GM21360 (cell line): ENCODE measurements at regions not wholly inside any gene's neighbourhood (a gene's known extent, or its start where the extent isn't known, plus 50 kb on each side); places are given as distances from the start of the nearest gene placed in this dataset.

Source experiments
- ATAC-seq: cut with Tn5 transposase; IDR thresholded peaks from one replicate; pipeline ENCODE4 v1.9.1; 2021; ENCODE audit warnings: mild to moderate bottlenecking, moderate library complexity; ENCODE audit not compliant: unreplicated experiment

DNA sequence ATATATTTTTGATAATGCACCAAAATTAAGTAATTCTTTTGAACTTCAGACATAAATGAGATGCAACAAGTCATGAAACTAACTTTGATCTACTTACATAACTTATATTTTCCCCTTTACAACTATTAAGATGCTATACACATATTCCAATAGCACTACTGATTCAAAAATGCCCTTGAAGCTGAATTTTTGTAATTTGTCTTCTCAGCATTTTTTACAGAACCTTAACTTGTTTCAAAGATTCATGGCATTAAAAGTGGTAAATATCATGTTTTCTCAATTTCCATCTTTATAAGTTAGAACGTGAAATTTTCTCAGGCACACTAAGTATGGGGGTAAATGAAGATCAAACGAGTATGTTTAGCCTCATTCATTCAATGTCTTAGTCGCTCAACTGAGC, 460.0 kb upstream of the FAM241A start:
- no peak for ATAC-seq

DNA sequence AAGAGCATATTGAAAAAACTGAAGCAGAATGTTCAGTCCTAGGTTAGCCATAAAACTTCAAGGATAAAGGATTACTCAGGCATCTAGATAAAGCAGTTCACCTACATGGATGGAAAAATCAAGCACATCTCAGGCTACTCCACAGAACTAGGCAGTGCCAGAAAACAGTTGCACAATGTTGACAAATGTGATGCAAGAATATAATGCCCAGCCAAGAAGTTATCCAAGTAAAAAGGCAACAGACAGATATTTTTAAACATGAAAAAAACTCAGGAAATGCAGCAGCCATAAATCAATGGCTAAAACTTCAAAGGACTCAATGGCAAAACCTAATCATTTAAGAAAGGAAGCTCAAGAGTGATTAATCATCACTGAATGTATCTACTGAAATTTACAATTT, 456.0 kb upstream of the FAM241A start:
- ATAC-seq, result no peak

DNA sequence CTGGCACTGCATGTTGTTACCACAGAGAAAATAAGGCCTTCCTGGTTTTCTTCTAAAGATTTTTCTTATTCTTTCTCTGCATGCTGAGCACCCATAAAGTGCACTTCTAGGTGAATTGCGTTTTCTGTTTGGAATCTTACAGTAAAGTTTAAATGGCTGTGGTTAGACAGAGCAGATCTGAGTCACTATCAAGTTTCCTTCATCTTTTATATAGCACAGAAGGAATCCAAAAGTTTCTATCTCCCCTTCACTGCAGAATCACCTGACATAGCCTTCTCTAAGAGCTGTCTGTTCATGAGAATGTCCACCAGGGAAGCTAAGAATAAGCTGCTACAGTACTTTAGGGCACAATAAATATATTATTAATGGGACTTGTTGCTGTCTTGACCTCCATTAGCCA, 455.5 kb upstream of the FAM241A start:
- no peak for ATAC-seq

DNA sequence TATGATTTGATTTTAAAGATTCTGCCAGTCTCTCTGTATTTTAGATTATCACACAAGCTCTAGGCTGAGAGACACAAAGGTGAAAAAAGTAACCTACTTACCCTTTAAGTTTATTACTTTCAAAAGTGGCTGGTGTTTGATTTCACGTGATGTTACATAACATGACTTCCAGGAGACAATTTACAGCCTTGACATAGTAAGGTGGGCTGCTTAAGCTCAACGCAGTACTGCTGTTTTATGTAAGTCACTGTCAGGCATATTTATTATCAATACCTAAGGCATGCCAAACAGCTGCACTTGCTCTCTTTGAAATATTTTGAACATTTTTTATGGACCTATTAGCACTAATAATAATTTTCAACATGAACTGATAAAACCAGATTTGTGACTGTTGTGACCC, 451.5 kb upstream of the FAM241A start:
- ATAC-seq, result no peak

DNA sequence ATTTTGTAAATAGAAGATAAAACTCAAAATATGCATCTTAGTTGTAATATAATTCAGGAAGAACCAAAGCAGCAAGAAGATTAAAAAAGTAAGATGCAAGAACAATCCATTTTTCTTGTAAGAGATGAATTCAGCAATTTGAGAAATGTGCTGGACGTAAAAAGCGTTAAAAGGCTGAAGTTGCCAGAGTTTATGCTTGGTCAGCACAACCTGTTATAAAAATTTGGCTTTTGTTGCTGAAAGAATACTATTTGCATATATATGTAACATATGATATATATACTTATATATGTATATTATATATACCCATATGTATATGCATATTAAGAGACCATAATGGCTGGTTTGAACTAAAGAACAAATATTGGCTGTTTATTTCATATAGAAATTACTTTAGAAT, 449.6 kb upstream of the FAM241A start:
- ATAC-seq, result no peak

DNA sequence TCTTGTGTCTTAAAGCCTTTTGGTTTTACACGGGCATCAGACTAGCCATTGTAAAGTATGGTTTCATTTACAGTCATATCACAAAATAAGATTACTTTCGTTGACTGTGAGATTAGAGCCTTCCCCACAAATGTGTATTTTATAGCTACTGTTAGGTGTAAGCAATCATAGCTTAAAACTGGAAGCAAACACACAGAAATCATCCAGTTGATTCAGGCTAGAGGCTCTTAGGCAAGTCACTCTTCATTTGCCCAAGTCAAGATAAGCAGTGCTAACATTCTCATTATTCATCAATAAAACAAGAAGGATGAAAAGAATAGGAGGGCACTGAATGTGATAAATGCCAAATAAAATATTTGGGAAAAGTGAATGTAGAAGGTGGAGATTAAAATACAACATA, 448.7 kb upstream of the FAM241A start:
- ATAC-seq, result no peak

DNA sequence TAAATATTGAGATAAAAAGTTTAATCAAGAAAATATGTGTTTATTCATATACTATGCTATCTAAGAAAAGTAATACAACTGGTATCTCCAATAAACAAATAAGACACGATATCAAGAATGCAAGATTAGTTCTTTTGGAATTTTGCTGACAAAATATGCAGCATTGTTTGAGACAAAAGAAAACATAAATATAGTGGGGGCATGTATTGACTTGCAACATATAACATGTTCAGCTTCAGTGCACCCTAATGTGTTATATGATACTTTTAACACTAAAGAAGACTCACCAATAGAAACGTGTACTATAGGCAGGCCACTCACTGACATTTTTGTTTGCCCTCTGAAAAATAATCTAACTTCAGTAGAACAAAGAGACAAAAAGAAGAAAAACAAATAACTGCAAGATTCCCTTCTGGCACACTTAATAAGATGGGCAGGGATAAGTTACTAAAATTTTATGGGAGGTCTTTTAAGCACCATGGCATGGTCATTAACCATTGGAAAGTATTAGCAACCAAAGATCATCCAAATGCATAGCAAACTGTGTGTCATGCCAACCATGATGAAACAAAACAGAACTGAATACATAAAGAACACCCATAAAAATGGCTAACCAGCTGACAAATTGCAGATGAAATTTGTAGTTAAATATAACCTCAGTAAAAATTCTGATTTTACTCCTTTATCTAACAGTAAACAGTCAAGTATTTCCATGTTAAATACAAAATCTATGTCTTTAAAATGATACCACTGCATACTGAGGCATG, 447.9 kb upstream of the FAM241A start:
- no peak for ATAC-seq

DNA sequence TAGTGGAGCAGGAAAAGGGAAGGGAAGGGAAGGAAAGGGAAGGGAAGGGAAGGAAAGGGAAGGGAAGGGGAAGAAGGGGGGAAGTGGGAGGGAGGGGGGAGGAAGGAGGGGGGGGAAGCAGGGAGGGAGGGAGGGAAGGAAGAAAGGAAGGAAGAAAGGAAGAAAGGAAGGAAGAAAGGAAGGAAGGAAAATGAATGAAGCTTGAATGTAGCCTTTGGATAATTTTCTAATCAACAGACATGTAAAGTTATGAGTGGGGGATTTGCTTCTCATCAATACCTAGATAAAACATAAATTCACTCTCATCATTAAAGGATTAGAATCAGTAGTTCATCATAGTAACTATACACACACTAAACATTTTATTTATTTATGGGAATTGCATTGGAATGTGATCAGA, 446.9 kb upstream of the FAM241A start:
- ATAC-seq, result no peak

DNA sequence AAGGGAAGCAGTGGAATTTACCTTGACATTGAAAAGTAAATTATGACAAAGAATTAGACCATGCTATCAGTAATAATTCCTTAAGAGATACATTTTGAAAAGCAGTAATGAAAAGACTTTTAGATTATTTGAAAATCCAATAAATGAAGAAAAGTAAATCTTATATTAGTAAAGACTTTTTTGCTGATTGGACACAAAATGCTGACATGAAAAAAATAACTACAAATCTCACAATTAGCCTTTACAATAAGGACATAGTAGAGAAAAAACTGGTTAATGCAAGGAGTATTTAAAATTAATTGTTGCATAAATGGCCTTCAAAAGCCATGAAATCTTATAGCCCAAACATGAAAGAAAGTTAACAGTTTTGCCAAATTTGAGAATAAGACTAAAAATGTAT, 446.1 kb upstream of the FAM241A start:
- ATAC-seq, result no peak

DNA sequence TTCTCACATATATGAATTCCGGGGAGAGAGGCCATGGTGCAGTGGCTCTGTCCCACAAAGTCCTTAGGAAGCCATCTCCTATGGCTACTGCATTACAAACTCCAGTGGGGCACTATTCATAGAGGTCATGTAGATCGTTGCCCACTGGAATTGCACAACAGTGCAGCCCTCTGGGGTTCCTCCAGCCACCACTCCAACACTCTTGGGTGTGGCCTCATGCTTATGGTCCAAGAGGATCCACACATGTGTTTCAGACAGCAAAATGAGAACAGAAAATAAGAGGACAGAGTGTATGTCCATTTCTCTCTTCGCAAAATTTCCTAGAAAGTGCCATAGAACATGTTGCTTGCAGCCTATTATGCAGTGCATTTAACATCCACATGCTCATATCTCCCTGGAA, 444.2 kb upstream of the FAM241A start:
- no peak for ATAC-seq

DNA sequence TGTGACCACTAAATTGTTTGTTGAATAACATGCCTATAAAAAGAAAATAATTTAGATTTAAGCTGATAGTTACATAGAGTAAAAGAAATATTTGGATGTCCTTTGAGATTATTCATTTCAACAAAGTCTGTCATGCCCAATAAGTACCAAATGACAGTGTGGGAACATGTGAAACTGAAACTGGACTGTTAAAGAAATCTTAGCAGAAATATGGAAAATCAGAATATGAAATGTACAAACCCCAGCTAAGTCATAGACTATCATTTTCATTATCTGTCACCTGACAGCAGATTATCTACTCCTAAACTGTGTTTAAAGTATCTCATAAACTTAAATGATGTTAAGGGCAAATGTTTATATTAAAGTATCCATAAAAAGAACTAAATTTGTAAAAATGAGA, 437.8 kb upstream of the FAM241A start:
- ATAC-seq, result no peak

DNA sequence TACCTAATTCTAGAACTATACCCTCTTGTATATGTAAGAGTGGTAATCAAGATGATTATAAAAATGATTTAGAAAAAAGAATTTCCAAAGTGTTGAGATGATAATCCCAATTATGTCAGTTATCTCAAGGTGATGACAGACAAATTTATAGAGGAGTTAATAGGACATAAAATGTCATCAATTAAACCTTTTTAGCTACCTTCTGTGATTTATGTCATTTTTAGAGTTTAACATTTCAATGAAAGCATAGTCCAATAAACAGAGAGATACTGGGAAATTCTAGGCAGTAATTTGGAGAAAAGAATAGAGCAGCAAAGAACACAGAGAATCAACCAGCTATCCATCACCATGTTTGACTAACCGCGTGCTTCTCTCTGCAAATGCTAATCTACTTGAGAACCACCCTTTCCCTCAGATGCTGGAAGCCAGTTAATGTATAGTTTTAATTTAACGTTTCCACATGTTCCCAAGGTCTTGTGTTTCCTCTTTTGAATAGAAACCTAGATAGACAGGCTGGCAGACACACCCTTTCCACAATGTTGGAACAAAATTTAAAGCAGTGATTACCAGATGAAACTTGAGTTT, 433.1 kb upstream of the FAM241A start:
- no peak for ATAC-seq

DNA sequence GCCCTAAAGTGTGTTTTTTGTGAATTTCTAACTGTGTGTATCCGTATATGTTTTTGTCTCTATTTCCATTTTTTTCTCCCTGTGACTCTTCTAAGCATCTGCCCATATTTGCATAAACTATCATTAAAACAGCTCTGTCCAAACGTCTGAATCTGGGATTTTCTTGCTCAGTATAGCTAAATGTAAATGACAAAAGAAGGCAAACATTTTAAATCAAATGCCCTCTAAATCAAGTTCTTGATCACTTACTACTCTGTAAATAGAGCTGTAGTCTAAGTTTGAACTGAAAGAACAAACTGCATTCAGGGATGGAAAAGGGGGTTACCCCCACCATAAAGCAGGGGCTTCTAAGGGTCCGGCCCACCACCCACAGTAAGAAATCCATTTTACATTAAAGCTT, 432.0 kb upstream of the FAM241A start:
- ATAC-seq, result no peak

DNA sequence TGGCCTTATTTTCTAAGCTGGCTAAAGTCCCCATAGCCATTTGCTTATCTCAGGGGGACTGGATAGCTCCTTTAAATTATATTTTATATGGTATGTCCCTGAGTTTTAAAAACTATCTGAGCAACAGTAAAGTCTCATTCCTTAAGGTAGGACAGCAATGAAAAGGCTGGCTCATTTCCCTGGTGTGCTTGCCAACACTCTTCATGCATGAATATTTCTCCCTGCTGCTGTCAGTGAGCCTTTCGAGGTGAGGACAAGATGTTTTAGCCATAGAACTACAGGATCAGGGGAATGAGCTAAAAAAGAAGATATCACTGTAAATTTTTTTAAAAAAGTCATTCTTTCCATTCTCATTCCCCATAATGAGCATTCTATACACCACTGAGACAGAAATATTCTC, 427.3 kb upstream of the FAM241A start:
- ATAC-seq, result no peak

DNA sequence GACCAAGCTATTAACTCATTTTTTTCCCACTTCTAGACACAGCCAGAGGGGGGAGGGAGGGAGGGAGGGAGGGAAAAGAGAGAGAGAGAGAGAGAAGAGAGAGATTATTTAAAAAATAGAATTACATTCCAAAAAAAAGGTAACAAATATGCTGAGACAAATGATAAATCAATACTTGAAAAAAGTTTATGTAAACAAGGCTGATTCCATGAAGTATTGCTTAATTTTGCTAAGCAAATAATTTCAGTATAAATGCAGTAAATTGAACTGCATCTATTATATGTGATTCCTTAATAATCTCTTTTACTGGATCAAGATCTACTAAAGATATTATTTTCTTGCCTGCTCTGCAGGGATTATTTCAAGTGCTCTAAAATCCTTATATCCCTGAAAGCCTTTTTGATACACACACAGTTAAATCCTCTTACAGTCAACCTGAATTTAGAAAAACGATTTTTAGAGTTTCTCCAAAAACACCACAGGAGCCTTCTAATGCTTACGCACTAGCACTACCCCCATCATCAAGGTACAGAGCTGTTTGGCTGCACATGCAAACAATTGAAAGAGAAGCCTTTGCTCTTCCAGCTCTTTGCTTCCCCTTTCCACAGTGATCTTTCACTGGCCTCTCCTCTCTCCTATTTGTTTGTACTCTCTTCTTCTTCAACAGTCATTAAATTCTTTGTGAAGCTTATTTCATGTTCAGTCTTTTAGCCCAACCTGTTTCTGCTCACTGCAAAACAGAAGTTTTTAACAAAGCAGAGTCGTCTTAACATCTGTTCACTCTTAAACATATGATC, 426.3 kb upstream of the FAM241A start:
- ATAC-seq, result no peak

DNA sequence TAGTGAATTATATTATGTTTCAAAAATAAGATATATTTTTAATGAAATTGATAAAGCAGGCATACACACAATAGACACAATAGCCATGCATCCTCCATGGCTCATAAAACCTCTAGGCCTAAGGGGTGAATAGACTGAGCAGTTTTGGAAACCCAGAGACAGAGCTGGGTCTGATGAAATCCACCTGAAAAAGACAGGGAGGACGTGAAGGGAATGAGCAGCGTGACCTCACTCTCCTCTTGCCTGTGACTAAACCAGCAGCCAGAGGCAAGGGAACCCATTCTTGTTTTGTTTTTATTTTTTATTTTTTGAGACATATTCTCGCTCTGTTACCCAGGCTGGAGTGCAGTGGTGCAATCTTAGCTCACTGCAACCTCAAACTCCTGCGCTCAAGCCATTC, 424.4 kb upstream of the FAM241A start:
- no peak for ATAC-seq

DNA sequence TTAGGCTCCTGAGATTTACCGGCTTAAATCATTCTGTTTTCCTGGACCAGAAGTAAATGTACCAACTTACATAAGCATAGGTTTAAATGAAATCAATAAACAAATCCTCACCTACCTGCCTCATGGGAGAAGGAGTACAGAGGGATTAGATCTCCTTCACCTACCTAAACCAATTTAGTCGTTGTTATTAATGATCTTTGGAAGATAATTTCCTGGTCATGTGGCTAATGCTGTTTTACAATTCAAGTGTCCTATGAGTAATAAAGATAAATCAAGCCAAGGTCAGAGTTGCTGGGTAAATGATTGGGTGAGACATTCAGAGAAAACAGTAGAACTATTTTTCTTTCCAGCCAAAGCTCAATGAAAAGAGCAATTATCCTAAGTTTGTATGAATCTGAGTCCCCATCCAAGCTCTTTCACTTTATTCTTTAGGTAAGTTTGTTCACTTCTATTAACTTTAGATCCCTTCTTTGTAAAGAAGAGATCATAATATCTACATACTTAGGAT, 423.0 kb upstream of the FAM241A start:
- ATAC-seq, result no peak

DNA sequence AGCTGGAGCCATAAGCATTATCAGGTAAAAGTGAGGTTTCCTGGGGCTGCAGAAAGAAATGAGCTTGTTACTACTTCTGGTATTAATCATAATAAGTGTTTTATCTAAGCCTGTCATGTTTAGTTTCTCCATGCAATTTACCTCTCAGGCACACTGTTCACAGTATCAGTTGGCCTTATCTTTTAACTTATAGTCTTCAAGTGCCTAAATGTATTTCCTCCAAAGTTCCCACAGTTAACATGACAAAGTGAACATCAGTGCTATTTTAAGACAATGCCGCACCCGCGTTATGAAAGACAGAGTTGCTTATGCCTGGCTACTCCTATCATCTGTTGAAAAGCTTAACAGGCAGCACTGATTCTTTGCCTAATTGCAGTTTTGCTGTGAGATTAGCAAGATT, 408.7 kb upstream of the FAM241A start:
- ATAC-seq, result no peak

DNA sequence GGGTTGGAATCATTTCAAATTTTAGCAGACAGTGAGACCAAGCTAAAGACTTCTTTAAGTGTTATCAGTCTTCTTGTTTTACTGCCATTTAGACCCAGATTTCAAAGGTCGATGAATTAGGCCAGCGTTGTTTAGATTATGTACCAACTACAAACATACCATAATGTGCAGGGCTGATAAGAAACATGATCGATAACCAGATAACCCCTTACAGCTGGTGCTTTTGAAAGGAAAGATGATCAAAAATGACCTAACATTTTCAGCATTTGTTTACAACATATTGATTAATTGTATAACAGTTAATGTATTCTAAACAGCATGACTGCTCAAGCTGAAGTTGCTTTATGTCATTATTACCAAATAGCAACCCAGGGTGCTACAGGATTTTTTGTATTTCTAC, 400.4 kb upstream of the FAM241A start:
- no peak for ATAC-seq

DNA sequence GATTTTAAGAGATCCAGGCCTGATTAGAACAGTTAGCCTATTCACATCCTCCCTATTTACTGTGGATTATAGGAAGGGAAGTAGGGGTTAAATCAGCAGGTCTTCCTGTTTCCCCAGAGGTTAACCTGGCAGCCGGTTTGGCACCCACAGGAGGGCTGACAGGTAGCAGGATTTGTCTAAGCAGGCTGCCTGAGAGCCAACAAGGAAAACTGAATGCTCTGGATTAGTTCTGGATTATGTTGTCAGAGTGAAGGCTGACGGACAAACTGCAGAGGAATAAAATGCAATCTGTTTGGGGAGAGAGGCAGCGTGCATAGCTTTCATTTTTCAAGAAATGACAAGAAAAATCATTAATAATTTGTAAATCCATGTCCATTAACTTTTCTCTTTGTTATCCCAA, 397.1 kb upstream of the FAM241A start:
- ATAC-seq, result no peak

DNA sequence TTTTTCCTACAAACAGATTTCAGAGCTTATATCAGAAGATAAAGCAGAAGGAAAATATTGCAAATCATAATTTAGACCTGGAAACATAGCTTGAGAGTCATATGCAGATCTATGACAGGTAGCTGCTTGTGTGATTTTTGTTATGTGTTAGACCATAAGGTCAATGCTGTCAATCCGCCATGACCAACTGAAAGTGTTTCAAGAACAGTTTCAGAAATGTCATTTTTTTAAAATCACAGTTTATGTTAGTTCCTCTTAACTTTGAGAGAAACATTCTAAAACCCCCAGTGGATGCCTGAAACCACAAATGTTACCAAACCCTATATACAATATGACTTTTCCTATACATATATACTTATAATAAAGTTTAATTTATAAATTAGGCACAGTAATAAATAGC, 391.3 kb upstream of the FAM241A start:
- no peak for ATAC-seq

DNA sequence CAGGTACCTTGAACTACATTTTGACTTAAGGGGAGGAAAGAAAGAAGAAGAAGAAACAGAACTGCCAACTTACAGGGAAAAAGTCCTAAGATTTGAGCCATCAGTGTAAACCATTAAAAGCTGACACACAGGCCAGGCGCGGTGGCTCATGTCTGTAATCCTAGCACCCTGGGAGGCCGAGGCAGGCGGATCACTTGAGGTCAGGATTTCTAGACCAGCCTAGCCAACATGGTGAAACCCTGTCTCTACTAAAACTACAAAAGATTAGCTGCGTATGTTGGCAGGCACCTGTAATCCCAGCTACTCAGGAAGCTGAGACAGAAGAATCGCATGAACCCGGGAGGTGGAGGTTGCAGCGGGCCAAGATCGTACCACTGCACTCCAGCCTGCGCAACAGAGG, 389.7 kb upstream of the FAM241A start:
- no peak for ATAC-seq
